SK-N-SH (cell line): ENCODE measurements at regions not wholly inside any gene's neighbourhood (a gene's known extent, or its start where the extent isn't known, plus 50 kb on each side); places are given as distances from the start of the nearest gene placed in this dataset.
"Not testable (repeated sequence)": the region's sequence is repeated elsewhere in the genome, so short reads cannot be mapped to it uniquely, and the experiment has no call there.

Source experiments
- CTCF ChIA-PET: fragments of 300-600, 350-600 bp; formaldehyde crosslinking; extraction: SDS; loops from one replicate; lab custom pipeline; 2021; lab: Yijun Ruan, JAX
- POLR2A ChIA-PET: fragments of 350-600 bp; sonication (Branson Sonifier 250); formaldehyde crosslinking; extraction: SDS; loops from one replicate; lab custom pipeline; 2020; ENCODE audit warnings: antibody characterized with exemption, inconsistent platforms; lab: Yijun Ruan, JAX
- DNase-seq: peaks from one replicate; pipeline ENCODE4 v3.0.0; 2012
- H2AFZ ChIP-seq: fragments of 200-600 bp; sonication (generic); 2 replicates; pipeline ENCODE4 v1.8.1; 2016; ENCODE audit warnings: antibody characterized with exemption, mild to moderate bottlenecking, low read depth
- H3F3A ChIP-seq: fragments of 200-600 bp; sonication (generic); replicated peaks from 2 replicates; pipeline ENCODE3; 2016; ENCODE audit warnings: antibody characterized with exemption, mild to moderate bottlenecking; ENCODE audit not compliant: insufficient read depth
- H3K27ac ChIP-seq, 2 experiments: fragments of 200-500 bp in 1 of 2; fragments of 200-600 bp in 1 of 2; sonication (Bioruptor generic) in 1 of 2; sonication (generic), shearing (Covaris generic) in 1 of 2; 2 replicates each; pipeline versions ENCODE4 v1.5.1 to v1.6.1; 2014 to 2016; ENCODE audit warnings: low read depth in 2 of 2, inconsistent platforms in 1 of 2, low read length in 1 of 2, mild to moderate bottlenecking in 1 of 2, mixed read lengths in 1 of 2
- H3K27me3 ChIP-seq: fragments of 200-600 bp; sonication (generic), shearing (Covaris generic); 2 replicates; pipeline ENCODE4 v1.6.1; 2016; ENCODE audit warnings: mixed run types; ENCODE audit not compliant: insufficient read depth
- H3K36me3 ChIP-seq, 2 experiments: fragments of 200-500 bp in 1 of 2; fragments of 200-600 bp in 1 of 2; sonication (Bioruptor generic) in 1 of 2; sonication (generic) in 1 of 2; replicated peaks in 1 of 2; 2 replicates each; pipeline versions ENCODE3 to v1.5.1; 2014 to 2016; ENCODE audit warnings: low read length in 1 of 2, mild to moderate bottlenecking in 1 of 2; ENCODE audit not compliant: insufficient read depth in 2 of 2, control insufficient read depth in 1 of 2
- H3K4me1 ChIP-seq, 2 experiments: fragments of 200-500 bp in 1 of 2; fragments of 200-600 bp in 1 of 2; sonication (Bioruptor generic) in 1 of 2; sonication (generic), shearing (Covaris generic) in 1 of 2; 2 replicates each; pipeline versions ENCODE4 v1.5.1 to v1.6.1; 2014 to 2016; ENCODE audit warnings: low read depth in 1 of 2, low read length in 1 of 2, mixed run types in 1 of 2; ENCODE audit not compliant: insufficient read depth in 2 of 2, control insufficient read depth in 1 of 2
- H3K4me2 ChIP-seq: fragments of 200-600 bp; sonication (generic), shearing (Covaris generic); 2 replicates; pipeline ENCODE4 v1.6.1; 2017; ENCODE audit warnings: mixed run types
- H3K4me3 ChIP-seq, 2 experiments: fragments of 200-500 bp in 1 of 2; fragments of 200-600 bp in 1 of 2; sonication (Bioruptor generic) in 1 of 2; sonication (generic), shearing (Covaris generic) in 1 of 2; 2 replicates each; pipeline versions ENCODE4 v1.5.1 to v1.8.1; 2014 to 2016; ENCODE audit warnings: low read depth in 2 of 2, inconsistent platforms in 1 of 2, low read length in 1 of 2, mild to moderate bottlenecking in 1 of 2, mixed read lengths in 1 of 2, moderate library complexity in 1 of 2
- H3K79me2 ChIP-seq: fragments of 200-600 bp; sonication (generic); 2 replicates; pipeline ENCODE4 v1.8.1; 2017; ENCODE audit warnings: mild to moderate bottlenecking; ENCODE audit not compliant: insufficient read depth
- H3K9ac ChIP-seq: fragments of 200-600 bp; sonication (generic); 2 replicates; pipeline ENCODE4 v1.6.1; 2017; ENCODE audit warnings: mixed run types
- H3K9me2 ChIP-seq: fragments of 200-600 bp; sonication (generic); 2 replicates; pipeline ENCODE4 v1.6.1; 2017; ENCODE audit warnings: mixed run types
- H3K9me3 ChIP-seq: fragments of 200-600 bp; sonication (generic); 2 replicates; pipeline ENCODE4 v1.6.1; 2017; ENCODE audit warnings: mixed run types, mild to moderate bottlenecking, moderate library complexity
- H4K20me1 ChIP-seq: fragments of 200-600 bp; sonication (generic); 2 replicates; pipeline ENCODE4 v1.6.1; 2017; ENCODE audit warnings: mild to moderate bottlenecking, mixed run types; ENCODE audit not compliant: insufficient read depth
- EZH2phosphoT487 ChIP-seq: fragments of 200-600 bp; sonication (generic); IDR thresholded peaks from 2 replicates; pipeline ENCODE4 v1.6.1; 2017; ENCODE audit warnings: low read depth, mixed run types, mild to moderate bottlenecking, antibody characterized with exemption, moderate library complexity, borderline replicate concordance
- FOXJ3 ChIP-seq: sonication (generic); formaldehyde crosslinking; IDR thresholded peaks from 2 replicates; pipeline ENCODE4 v1.5.1; 2020; ENCODE audit warnings: mild to moderate bottlenecking, missing genetic modification reagents
- GATA2 ChIP-seq: sonication (generic); formaldehyde crosslinking; IDR thresholded peaks from 2 replicates; pipeline ENCODE4 v1.5.0; 2020; ENCODE audit warnings: mild to moderate bottlenecking, missing genetic modification reagents
- MXI1 ChIP-seq: IDR thresholded peaks from 2 replicates; pipeline ENCODE4 v1.6.1; 2012; ENCODE audit warnings: mild to moderate bottlenecking, low read depth, low read length, improper control_type of control experiment
- NFIC ChIP-seq: IDR thresholded peaks from 2 replicates; pipeline ENCODE4 v1.4.0; 2012; ENCODE audit warnings: borderline replicate concordance
- TAF1 ChIP-seq: IDR thresholded peaks from 2 replicates; pipeline ENCODE4 v1.6.1; 2012; ENCODE audit warnings: low read depth, mild to moderate bottlenecking, low read length, moderate library complexity, borderline replicate concordance
- TCF12 ChIP-seq: IDR thresholded peaks from 2 replicates; pipeline ENCODE4 v1.4.0; 2012
- YY1 ChIP-seq: IDR thresholded peaks from 2 replicates; pipeline ENCODE4 v1.4.0; 2012; ENCODE audit warnings: low read depth, mild to moderate bottlenecking
- WGBS: methylation state at CpG from one replicate; pipeline ENCODE4 v1.1.6; 2017; ENCODE audit warnings: low lambda C conversion rate; 5-methylcytosine and 5-hydroxymethylcytosine counted together
- TF ChIP-seq, protein P1 (sequence below): IDR thresholded peaks from 2 replicates; pipeline ENCODE4; 2012
- TF ChIP-seq, protein P2 (sequence below): IDR thresholded peaks from 2 replicates; pipeline ENCODE4 v1.4.0; 2012; ENCODE audit warnings: low read depth
- TF ChIP-seq, protein P3 (sequence below): IDR thresholded peaks from 2 replicates; pipeline ENCODE4 v1.4.0; 2012; ENCODE audit warnings: low read depth, borderline replicate concordance
- TF ChIP-seq, protein P4 (sequence below): IDR thresholded peaks from 2 replicates; pipeline ENCODE4 v1.6.1; 2012; ENCODE audit warnings: mild to moderate bottlenecking, low read depth, low read length, moderate library complexity

DNA sequence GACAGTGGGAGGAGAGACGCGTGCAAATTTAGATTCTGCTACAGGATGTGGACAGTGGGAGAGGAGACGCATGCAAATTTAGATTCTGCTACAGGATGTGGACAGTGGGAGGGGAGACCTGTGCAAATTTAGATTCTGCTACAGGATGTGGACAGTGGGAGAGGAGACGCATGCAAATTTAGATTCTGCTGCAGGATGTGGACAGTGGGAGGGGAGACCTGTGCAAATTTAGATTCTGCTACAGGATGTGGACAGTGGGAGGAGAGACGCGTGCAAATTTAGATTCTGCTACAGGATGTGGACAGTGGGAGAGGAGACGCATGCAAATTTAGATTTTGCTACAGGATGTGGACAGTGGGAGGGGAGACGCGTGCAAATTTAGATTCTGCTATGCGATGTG, 143.1 kb downstream of the LMLN start:
- H3K4me1 ChIP-seq, H3K4me2 ChIP-seq, H3K4me3 ChIP-seq, H3K36me3 ChIP-seq, H3F3A ChIP-seq, H3K27me3 ChIP-seq, H3K9ac ChIP-seq, POLR2A ChIA-PET, H4K20me1 ChIP-seq, H3K9me3 ChIP-seq, H2AFZ ChIP-seq, H3K9me2 ChIP-seq, CTCF ChIA-PET, DNase-seq, H3K79me2 ChIP-seq, H3K27ac ChIP-seq: not testable (repeated sequence)
- 66% methylated on average over 10 of the region's 10 CpGs for WGBS

DNA sequence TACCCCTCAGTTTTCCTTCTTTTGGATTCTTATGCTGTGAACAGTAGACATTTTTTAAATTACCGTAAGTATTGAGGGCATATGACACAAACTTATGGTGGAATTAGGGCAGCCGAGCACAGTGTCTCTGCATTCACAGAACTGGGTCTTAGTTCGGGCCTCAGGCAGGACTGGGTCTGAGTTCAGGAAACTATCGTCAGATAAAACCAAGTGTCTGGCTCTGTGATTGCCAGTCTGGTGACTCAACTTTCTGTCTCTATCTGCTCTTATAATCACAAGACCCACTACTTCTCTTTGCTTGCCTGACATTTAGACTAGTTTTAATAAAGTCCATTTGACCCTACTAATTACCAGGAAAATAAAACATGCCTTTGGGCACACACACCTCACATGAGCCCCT, 146.2 kb downstream of the LMLN start:
- WGBS = 10% methylated on average over 4 of the region's 4 CpGs
- Histone ChIP-seq H3K4me2 (no peak overlapping the region), H3K27me3 (peaks cover 21% of the 10 kb centered on the region), H3K27ac (no peak overlapping the region), H3K36me3 (no peaks in the 10 kb centered on the region), H3F3A (no peaks in the 10 kb centered on the region), H3K9me3 (no peaks in the 10 kb centered on the region), H3K79me2 (no peaks in the 10 kb centered on the region), H4K20me1 (no peaks in the 10 kb centered on the region), H3K4me1 (no peaks in the 10 kb centered on the region), H3K9me2 (no peaks in the 10 kb centered on the region), H2AFZ (no peak overlapping the region), H3K4me3 (no peak overlapping the region), H3K9ac (no peak overlapping the region)
- CTCF ChIA-PET = no interaction called here
- POLR2A ChIA-PET = no interaction called here
- DNase-seq = no peak
- TF ChIP-seq, protein P1, sequence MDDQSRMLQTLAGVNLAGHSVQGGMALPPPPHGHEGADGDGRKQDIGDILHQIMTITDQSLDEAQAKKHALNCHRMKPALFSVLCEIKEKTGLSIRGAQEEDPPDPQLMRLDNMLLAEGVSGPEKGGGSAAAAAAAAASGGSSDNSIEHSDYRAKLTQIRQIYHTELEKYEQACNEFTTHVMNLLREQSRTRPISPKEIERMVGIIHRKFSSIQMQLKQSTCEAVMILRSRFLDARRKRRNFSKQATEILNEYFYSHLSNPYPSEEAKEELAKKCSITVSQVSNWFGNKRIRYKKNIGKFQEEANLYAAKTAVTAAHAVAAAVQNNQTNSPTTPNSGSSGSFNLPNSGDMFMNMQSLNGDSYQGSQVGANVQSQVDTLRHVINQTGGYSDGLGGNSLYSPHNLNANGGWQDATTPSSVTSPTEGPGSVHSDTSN = no peak
- no peak for TF ChIP-seq TAF1
- TF ChIP-seq, protein P2, sequence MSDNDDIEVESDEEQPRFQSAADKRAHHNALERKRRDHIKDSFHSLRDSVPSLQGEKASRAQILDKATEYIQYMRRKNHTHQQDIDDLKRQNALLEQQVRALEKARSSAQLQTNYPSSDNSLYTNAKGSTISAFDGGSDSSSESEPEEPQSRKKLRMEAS = no peak

DNA sequence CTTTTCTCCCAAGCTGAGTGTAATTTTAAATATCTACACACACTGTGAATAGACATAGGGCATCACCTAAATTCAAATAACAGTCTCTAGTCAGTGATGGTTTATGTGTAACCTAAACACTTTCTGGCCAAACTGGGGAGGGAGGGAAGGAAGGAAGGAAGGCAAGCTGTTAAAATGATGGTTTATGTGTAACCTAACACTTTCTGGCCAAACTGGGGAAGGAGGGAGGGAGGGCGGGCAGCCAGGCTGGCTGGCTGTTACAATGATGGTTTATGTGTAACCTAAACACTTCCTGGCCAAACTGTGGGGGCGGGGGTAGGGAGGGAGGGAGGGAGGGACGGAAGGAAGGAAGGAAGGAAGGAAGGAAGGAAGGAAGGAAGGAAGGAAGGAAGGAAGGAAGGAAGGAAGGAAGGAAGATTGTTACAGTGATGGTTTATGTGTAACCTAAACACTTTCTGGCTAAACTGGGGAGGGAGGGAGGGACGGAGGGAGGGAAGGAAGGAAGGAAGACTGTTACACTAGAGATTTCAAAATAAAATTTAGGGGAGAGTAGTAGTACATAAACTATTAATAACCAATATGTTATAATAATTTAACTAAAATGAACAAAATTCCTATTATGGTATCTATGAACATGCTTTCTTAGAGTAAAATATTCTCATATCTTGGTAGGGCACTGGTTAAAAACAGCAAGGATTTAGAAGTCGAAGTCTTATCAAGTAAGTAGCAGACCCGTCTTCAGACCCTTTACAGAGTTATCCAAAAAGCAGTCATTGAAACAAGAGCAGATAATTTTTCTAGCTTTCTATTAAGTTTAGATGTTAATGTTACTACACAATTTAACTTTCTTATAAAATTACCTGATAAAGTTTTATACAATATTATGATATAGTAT, 148.1 kb downstream of the LMLN start:
- no peaks in the 10 kb centered on the region for H3K36me3 ChIP-seq
- no peaks in the 10 kb centered on the region for H3K79me2 ChIP-seq
- no peaks in the 10 kb centered on the region for H3F3A ChIP-seq
- H3K9ac ChIP-seq = no peak overlapping the region
- peaks cover 38% of the 10 kb centered on the region for H3K27me3 ChIP-seq
- no peaks in the 10 kb centered on the region for H3K4me1 ChIP-seq
- no peaks in the 10 kb centered on the region for H3K9me3 ChIP-seq
- CTCF ChIA-PET = no interaction called here
- no peak overlapping the region for H3K4me2 ChIP-seq
- POLR2A ChIA-PET = no interaction called here
- no peaks in the 10 kb centered on the region for H3K9me2 ChIP-seq
- no peak overlapping the region for H3K27ac ChIP-seq
- DNase-seq = no peak
- no peak overlapping the region for H3K4me3 ChIP-seq
- H2AFZ ChIP-seq = no peak overlapping the region
- WGBS = 4% methylated on average over 6 of the region's 6 CpGs
- H4K20me1 ChIP-seq = no peaks in the 10 kb centered on the region
- TF ChIP-seq YY1 (no peak), FOXJ3 (no peak), GATA2 (no peak), EZH2phosphoT487 (no peak), TCF12 (no peak), MXI1 (no peak), NFIC (no peak)
- TF ChIP-seq, protein P3, sequence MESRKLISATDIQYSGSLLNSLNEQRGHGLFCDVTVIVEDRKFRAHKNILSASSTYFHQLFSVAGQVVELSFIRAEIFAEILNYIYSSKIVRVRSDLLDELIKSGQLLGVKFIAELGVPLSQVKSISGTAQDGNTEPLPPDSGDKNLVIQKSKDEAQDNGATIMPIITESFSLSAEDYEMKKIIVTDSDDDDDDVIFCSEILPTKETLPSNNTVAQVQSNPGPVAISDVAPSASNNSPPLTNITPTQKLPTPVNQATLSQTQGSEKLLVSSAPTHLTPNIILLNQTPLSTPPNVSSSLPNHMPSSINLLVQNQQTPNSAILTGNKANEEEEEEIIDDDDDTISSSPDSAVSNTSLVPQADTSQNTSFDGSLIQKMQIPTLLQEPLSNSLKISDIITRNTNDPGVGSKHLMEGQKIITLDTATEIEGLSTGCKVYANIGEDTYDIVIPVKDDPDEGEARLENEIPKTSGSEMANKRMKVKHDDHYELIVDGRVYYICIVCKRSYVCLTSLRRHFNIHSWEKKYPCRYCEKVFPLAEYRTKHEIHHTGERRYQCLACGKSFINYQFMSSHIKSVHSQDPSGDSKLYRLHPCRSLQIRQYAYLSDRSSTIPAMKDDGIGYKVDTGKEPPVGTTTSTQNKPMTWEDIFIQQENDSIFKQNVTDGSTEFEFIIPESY = no peak
- TF ChIP-seq, protein P4, sequence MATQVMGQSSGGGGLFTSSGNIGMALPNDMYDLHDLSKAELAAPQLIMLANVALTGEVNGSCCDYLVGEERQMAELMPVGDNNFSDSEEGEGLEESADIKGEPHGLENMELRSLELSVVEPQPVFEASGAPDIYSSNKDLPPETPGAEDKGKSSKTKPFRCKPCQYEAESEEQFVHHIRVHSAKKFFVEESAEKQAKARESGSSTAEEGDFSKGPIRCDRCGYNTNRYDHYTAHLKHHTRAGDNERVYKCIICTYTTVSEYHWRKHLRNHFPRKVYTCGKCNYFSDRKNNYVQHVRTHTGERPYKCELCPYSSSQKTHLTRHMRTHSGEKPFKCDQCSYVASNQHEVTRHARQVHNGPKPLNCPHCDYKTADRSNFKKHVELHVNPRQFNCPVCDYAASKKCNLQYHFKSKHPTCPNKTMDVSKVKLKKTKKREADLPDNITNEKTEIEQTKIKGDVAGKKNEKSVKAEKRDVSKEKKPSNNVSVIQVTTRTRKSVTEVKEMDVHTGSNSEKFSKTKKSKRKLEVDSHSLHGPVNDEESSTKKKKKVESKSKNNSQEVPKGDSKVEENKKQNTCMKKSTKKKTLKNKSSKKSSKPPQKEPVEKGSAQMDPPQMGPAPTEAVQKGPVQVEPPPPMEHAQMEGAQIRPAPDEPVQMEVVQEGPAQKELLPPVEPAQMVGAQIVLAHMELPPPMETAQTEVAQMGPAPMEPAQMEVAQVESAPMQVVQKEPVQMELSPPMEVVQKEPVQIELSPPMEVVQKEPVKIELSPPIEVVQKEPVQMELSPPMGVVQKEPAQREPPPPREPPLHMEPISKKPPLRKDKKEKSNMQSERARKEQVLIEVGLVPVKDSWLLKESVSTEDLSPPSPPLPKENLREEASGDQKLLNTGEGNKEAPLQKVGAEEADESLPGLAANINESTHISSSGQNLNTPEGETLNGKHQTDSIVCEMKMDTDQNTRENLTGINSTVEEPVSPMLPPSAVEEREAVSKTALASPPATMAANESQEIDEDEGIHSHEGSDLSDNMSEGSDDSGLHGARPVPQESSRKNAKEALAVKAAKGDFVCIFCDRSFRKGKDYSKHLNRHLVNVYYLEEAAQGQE = no peak
